ENCODE measurements at regions not wholly inside any gene's neighbourhood (a gene's known extent, or its start where the extent isn't known, plus 50 kb on each side); places are given as distances from the start of the nearest gene placed in this dataset.

- Mint-ChIP-seq H3K27ac (peak overlapping the region in 1 of 2 donors; percentile 10), H3K4me3 (no peak overlapping the region), H3K27me3 (no peaks in the 10 kb centered on the region), H3K9me3 (no peaks in the 10 kb centered on the region), H3K4me1 (ENCODE audit: low read depth in 2 of 2) (peaks cover 33 to 39% of the 10 kb centered on the region in 2 donors), H3K36me3 (ENCODE audit: insufficient read depth) (peaks cover 10% of the 10 kb centered on the region)
- ATAC-seq (replicated peaks) (no peak), DNase-seq (no peak)
Measured at GRCh38 chr1:65048335-65048734, 82.0 kb upstream of the JAK1 start.

- DNase-seq (no peak), ATAC-seq (replicated peaks) (peak; percentile 83)
- H3K27me3 Mint-ChIP-seq: no peaks in the 10 kb centered on the region
- peaks cover 33 to 40% of the 10 kb centered on the region in 2 donors for H3K4me1 Mint-ChIP-seq (ENCODE audit: low read depth in 2 of 2)
- peaks cover 10% of the 10 kb centered on the region for H3K36me3 Mint-ChIP-seq (ENCODE audit: insufficient read depth)
- H3K27ac Mint-ChIP-seq: peak overlapping the region; percentile 82 to 84
- H3K9me3 Mint-ChIP-seq: no peaks in the 10 kb centered on the region
- peak overlapping the region; percentile 54 to 70 for H3K4me3 Mint-ChIP-seq
Measured at GRCh38 chr1:65049941-65050713, 83.8 kb upstream of the JAK1 start.

GRCh38 chr1:65050735-65051134 is 84.4 kb upstream of the JAK1 start:
- Mint-ChIP-seq H3K9me3 (no peaks in the 10 kb centered on the region), H3K36me3 (ENCODE audit: insufficient read depth) (peaks cover 15% of the 10 kb centered on the region), H3K4me3 (no peak overlapping the region), H3K4me1 (ENCODE audit: low read depth in 2 of 2) (peaks cover 30 to 39% of the 10 kb centered on the region in 2 donors), H3K27me3 (no peaks in the 10 kb centered on the region), H3K27ac (peak overlapping the region in 1 of 2 donors; percentile 82)
- DNase-seq: no peak
- ATAC-seq (replicated peaks): no peak

DNA sequence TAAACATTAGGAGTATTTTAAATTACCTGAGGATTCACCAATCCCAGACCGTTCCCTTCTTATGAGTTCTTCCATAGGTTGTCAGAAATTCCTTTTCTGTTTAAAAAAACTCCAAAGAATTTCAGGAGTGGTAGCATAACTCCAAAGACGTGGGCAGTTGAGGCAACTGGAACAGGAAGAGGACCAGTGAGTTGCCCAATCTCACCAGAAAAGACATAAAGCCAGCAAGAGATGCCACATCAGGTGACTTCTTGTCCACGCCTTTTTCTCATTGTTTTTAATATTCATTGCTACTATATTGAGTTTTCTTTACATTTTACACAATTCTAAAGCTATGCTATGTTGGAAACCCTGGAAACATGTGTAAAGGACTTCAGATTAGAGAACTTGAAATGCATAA is 88.1 kb upstream of the JAK1 start:
- H3K9me3 Mint-ChIP-seq: no peaks in the 10 kb centered on the region
- H3K4me3 Mint-ChIP-seq: no peak overlapping the region
- H3K27ac Mint-ChIP-seq: no peak overlapping the region
- H3K27me3 Mint-ChIP-seq: no peaks in the 10 kb centered on the region
- ATAC-seq (replicated peaks): no peak
- H3K36me3 Mint-ChIP-seq (ENCODE audit: insufficient read depth): peaks cover 28% of the 10 kb centered on the region
- no peak for DNase-seq
- peaks cover 19 to 28% of the 10 kb centered on the region in 2 donors for H3K4me1 Mint-ChIP-seq (ENCODE audit: low read depth in 2 of 2)

GRCh38 chr1:65055747-65056146 is 89.4 kb upstream of the JAK1 start:
- H3K27ac Mint-ChIP-seq: peak overlapping the region in 1 of 2 donors; percentile 30
- no peaks in the 10 kb centered on the region for H3K27me3 Mint-ChIP-seq
- no peak overlapping the region for H3K4me3 Mint-ChIP-seq
- H3K36me3 Mint-ChIP-seq (ENCODE audit: insufficient read depth): peaks cover 29% of the 10 kb centered on the region
- no peaks in the 10 kb centered on the region for H3K9me3 Mint-ChIP-seq
- peaks cover 15 to 24% of the 10 kb centered on the region in 2 donors for H3K4me1 Mint-ChIP-seq (ENCODE audit: low read depth in 2 of 2)
- DNase-seq (no peak), ATAC-seq (replicated peaks) (no peak)

DNA sequence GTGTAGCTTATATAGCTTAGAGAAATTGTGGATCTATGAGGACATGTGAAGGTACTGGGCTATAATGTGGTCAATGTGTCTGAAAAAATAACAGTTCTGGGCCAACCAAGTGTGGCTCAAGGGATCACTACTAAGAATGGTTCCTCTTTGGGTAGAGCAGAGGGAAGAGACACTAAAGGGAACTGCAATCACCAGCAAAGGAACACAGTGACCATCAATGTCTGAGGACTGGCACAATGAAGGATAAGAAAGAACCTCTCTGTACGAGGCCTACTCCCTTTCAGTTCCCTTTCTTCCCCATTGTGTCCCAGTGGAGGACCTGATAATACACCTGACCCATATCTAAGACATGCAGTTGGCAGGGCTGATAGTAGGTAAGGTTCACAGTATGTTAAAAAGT is 89.9 kb upstream of the JAK1 start:
- peaks cover 29% of the 10 kb centered on the region for H3K36me3 Mint-ChIP-seq (ENCODE audit: insufficient read depth)
- peaks cover 14 to 24% of the 10 kb centered on the region in 2 donors for H3K4me1 Mint-ChIP-seq (ENCODE audit: low read depth in 2 of 2)
- peak overlapping the region in 1 of 2 donors; percentile 30 for H3K27ac Mint-ChIP-seq
- H3K27me3 Mint-ChIP-seq: no peaks in the 10 kb centered on the region
- H3K9me3 Mint-ChIP-seq: no peaks in the 10 kb centered on the region
- H3K4me3 Mint-ChIP-seq: no peak overlapping the region
- DNase-seq (no peak), ATAC-seq (replicated peaks) (no peak)

- Mint-ChIP-seq H3K4me3 (no peak overlapping the region), H3K9me3 (no peaks in the 10 kb centered on the region), H3K36me3 (ENCODE audit: insufficient read depth) (peaks cover 29% of the 10 kb centered on the region), H3K4me1 (ENCODE audit: low read depth in 2 of 2) (peaks cover 11 to 19% of the 10 kb centered on the region in 2 donors), H3K27me3 (no peaks in the 10 kb centered on the region), H3K27ac (peak overlapping the region in 1 of 2 donors; percentile 36)
- no peak for ATAC-seq (replicated peaks)
- no peak for DNase-seq
Measured at GRCh38 chr1:65056866-65057265, 90.5 kb upstream of the JAK1 start.

- DNase-seq (no peak), ATAC-seq (replicated peaks) (peak; percentile 51)
- Mint-ChIP-seq H3K9me3 (no peaks in the 10 kb centered on the region), H3K4me1 (ENCODE audit: low read depth in 2 of 2) (peaks cover 30 to 40% of the 10 kb centered on the region in 2 donors), H3K27me3 (no peaks in the 10 kb centered on the region), H3K4me3 (no peak overlapping the region), H3K36me3 (ENCODE audit: insufficient read depth) (peaks cover 29% of the 10 kb centered on the region), H3K27ac (no peak overlapping the region)
Measured at GRCh38 chr1:65059930-65060538, 88.0 kb upstream of the AK4 start.

DNA sequence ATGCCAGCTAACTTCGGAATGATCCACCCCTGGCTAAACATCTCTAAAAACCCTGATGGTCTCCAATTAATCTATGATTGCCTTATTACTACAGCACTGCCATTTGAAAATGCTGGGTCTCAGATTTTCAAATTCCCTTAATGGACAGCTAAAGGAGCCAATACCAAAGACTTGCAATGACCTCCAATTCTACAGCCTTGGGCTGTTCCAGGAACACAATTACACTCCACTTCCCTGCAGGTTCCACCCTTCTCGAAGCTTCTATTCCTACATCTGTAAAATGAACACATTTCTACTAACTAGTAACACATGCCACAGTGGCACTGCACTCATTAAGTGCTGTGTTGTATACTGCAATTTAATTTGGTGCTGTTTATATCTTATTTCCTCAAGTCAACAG is 85.7 kb upstream of the AK4 start:
- DNase-seq (no peak), ATAC-seq (replicated peaks) (no peak)
- H3K36me3 Mint-ChIP-seq (ENCODE audit: insufficient read depth): peaks cover 24% of the 10 kb centered on the region
- H3K4me1 Mint-ChIP-seq (ENCODE audit: low read depth in 2 of 2): peaks cover 40 to 51% of the 10 kb centered on the region in 2 donors
- no peaks in the 10 kb centered on the region for H3K9me3 Mint-ChIP-seq
- H3K27ac Mint-ChIP-seq: peak overlapping the region; percentile 10 to 49
- no peak overlapping the region for H3K4me3 Mint-ChIP-seq
- no peaks in the 10 kb centered on the region for H3K27me3 Mint-ChIP-seq

- Mint-ChIP-seq H3K27ac (peak overlapping the region in 1 of 2 donors; percentile 49), H3K4me1 (ENCODE audit: low read depth in 2 of 2) (peaks cover 42 to 51% of the 10 kb centered on the region in 2 donors), H3K27me3 (no peaks in the 10 kb centered on the region), H3K36me3 (ENCODE audit: insufficient read depth) (peaks cover 25% of the 10 kb centered on the region), H3K9me3 (no peaks in the 10 kb centered on the region), H3K4me3 (no peak overlapping the region)
- no peak for DNase-seq
- ATAC-seq (replicated peaks): no peak
Measured at GRCh38 chr1:65063025-65063424, 85.0 kb upstream of the AK4 start.

DNA sequence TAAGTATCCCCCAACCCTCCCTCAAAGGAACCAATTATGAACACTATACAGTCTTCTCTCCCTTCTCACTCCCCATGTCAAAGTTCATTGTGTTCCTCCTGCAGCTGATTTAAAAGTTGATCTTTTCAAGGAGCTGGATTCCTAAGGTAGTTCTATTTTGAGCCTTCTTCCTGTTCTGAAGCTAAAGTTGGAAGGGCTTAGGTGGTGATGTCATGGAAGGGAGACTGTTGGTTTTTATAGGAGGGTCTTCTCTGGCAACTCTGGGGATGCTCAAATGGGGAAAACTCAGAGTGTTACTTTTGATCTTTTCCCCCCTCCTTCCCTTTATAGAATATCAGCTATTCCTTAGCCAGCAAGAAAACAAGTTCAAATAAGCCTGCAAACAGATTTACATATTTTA is 83.0 kb upstream of the AK4 start:
- no peak for DNase-seq
- Mint-ChIP-seq H3K27ac (peak overlapping the region; percentile 98 to 99), H3K4me1 (ENCODE audit: low read depth in 2 of 2) (peaks cover 46 to 62% of the 10 kb centered on the region in 2 donors), H3K9me3 (no peaks in the 10 kb centered on the region), H3K4me3 (peak overlapping the region; percentile 94 to 96), H3K27me3 (no peaks in the 10 kb centered on the region), H3K36me3 (ENCODE audit: insufficient read depth) (peaks cover 34% of the 10 kb centered on the region)
- no peak for ATAC-seq (replicated peaks)

GRCh38 chr1:65065524-65066418 is 82.2 kb upstream of the AK4 start:
- H3K9me3 Mint-ChIP-seq: no peaks in the 10 kb centered on the region
- peak overlapping the region; percentile 98 to 99 for H3K27ac Mint-ChIP-seq
- DNase-seq (no peak), ATAC-seq (replicated peaks) (no peak)
- peaks cover 43 to 60% of the 10 kb centered on the region in 2 donors for H3K4me1 Mint-ChIP-seq (ENCODE audit: low read depth in 2 of 2)
- H3K36me3 Mint-ChIP-seq (ENCODE audit: insufficient read depth): peaks cover 30% of the 10 kb centered on the region
- H3K27me3 Mint-ChIP-seq: no peaks in the 10 kb centered on the region
- peak overlapping the region; percentile 94 to 96 for H3K4me3 Mint-ChIP-seq

DNA sequence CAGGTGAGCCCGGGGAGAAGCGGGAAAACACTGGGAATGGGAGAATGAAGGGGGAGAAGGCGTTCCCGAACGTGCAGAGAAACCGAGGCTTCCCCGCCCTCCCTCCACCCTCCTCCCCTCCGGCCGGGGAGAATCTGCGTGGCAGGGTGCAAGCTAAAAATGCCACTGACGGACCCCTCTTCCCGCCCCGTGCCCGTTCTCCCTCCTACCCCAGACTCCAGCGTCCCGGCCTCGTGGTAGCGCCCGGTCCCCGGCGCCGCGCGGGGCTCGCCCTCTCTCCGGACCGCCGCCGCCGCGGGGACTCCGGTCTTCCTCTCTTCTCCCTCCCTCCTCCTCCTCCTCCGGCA is 81.6 kb upstream of the AK4 start:
- ATAC-seq (replicated peaks) (no peak), DNase-seq (no peak)
- peaks cover 43 to 60% of the 10 kb centered on the region in 2 donors for H3K4me1 Mint-ChIP-seq (ENCODE audit: low read depth in 2 of 2)
- peak overlapping the region; percentile 94 to 96 for H3K4me3 Mint-ChIP-seq
- H3K9me3 Mint-ChIP-seq: no peaks in the 10 kb centered on the region
- H3K27ac Mint-ChIP-seq: peak overlapping the region; percentile 98 to 99
- no peaks in the 10 kb centered on the region for H3K27me3 Mint-ChIP-seq
- peaks cover 30% of the 10 kb centered on the region for H3K36me3 Mint-ChIP-seq (ENCODE audit: insufficient read depth)
